GM12878 (cell line): ENCODE measurements at regions not wholly inside any gene's neighbourhood (a gene's known extent, or its start where the extent isn't known, plus 50 kb on each side); places are given as distances from the start of the nearest gene placed in this dataset.

Source experiments
- BHLHE40 ChIP-seq, 2 experiments: fragments of 450-650 bp in 1 of 2; IDR thresholded peaks; 2 replicates each; pipeline ENCODE4 v1.6.1; 2011 to 2017; ENCODE audit warnings: low read depth in 2 of 2, borderline replicate concordance in 1 of 2, improper control_type of control experiment in 1 of 2, low read length in 1 of 2, mild to moderate bottlenecking in 1 of 2
- CEBPB ChIP-seq, 2 experiments: fragments of 150-350 bp in 1 of 2; IDR thresholded peaks; 2 replicates each; pipeline ENCODE4 v1.6.1; 2012 to 2014; ENCODE audit warnings: low read depth in 2 of 2, low read length in 2 of 2, borderline replicate concordance in 1 of 2, inconsistent platforms in 1 of 2
- CHD1 ChIP-seq: IDR thresholded peaks from 2 replicates; pipeline ENCODE4 v1.6.1; 2012; ENCODE audit warnings: low read depth, low read length, improper control_type of control experiment
- ETV6 ChIP-seq, 2 experiments: fragments of 450-650 bp in 1 of 2; IDR thresholded peaks in 1 of 2; conservative IDR thresholded peaks in 1 of 2; 2 replicates each; pipeline ENCODE4 v1.6.1; 2014; ENCODE audit warnings: antibody characterized with exemption in 1 of 2, borderline replicate concordance in 1 of 2, low read depth in 1 of 2, mild to moderate bottlenecking in 1 of 2, moderate library complexity in 1 of 2
- EZH2 ChIP-seq: IDR thresholded peaks from 2 replicates; pipeline ENCODE4 v1.6.1; 2012; ENCODE audit warnings: low read depth, mild to moderate bottlenecking, control low read depth, inconsistent platforms, low read length, borderline replicate concordance; ENCODE audit not compliant: control insufficient read depth
- NFYB ChIP-seq: IDR thresholded peaks from 2 replicates; pipeline ENCODE4 v1.6.1; 2011; ENCODE audit warnings: low read depth, mild to moderate bottlenecking, low read length, improper control_type of control experiment, moderate library complexity; ENCODE audit not compliant: insufficient read depth
- POLR2A ChIP-seq: IDR thresholded peaks from 2 replicates; pipeline ENCODE4 v1.6.1; 2011; ENCODE audit warnings: low read depth, mild to moderate bottlenecking, low read length
- SRF ChIP-seq, 2 experiments: IDR thresholded peaks; 2 replicates each; pipeline ENCODE4 v1.6.1; 2011; ENCODE audit warnings: low read depth in 2 of 2, low read length in 2 of 2, mild to moderate bottlenecking in 1 of 2, moderate library complexity in 1 of 2
- ZNF622 ChIP-seq: fragments of 450-650 bp; IDR thresholded peaks from 2 replicates; pipeline ENCODE4 v1.6.1; 2017; ENCODE audit warnings: mild to moderate bottlenecking, inconsistent platforms
- TF ChIP-seq, protein P1 (sequence below), 3 experiments: IDR thresholded peaks in 2 of 3; conservative IDR thresholded peaks in 1 of 3; 2 replicates each; pipeline ENCODE4 v1.5.1; 2011; ENCODE audit warnings: low read depth in 3 of 3, low read length in 3 of 3, mild to moderate bottlenecking in 3 of 3, control low read depth in 2 of 3, moderate library complexity in 2 of 3, inconsistent platforms in 1 of 3, mixed read lengths in 1 of 3; ENCODE audit not compliant: control insufficient read depth in 2 of 3, insufficient read depth in 1 of 3; ENCODE audit errors: extremely low read depth in 1 of 3
- TF ChIP-seq, protein P2 (sequence below): IDR thresholded peaks from 2 replicates; pipeline ENCODE4 v1.6.1; 2012; ENCODE audit warnings: low read depth, low read length, improper control_type of control experiment
- TF ChIP-seq, protein P3 (sequence below): IDR thresholded peaks from 2 replicates; pipeline ENCODE4 v1.6.1; 2011; ENCODE audit warnings: low read depth, mild to moderate bottlenecking, low read length, moderate library complexity, borderline replicate concordance; ENCODE audit errors: extremely low read depth
- TF ChIP-seq, protein P4 (sequence below): fragments of 450-650 bp; IDR thresholded peaks from 2 replicates; pipeline ENCODE4 v1.6.1; 2017; ENCODE audit warnings: antibody characterized with exemption, mild to moderate bottlenecking, moderate library complexity
- TF ChIP-seq, protein P5 (sequence below): IDR thresholded peaks from 2 replicates; pipeline ENCODE4 v1.6.1; 2012; ENCODE audit warnings: mild to moderate bottlenecking, low read depth, low read length

DNA sequence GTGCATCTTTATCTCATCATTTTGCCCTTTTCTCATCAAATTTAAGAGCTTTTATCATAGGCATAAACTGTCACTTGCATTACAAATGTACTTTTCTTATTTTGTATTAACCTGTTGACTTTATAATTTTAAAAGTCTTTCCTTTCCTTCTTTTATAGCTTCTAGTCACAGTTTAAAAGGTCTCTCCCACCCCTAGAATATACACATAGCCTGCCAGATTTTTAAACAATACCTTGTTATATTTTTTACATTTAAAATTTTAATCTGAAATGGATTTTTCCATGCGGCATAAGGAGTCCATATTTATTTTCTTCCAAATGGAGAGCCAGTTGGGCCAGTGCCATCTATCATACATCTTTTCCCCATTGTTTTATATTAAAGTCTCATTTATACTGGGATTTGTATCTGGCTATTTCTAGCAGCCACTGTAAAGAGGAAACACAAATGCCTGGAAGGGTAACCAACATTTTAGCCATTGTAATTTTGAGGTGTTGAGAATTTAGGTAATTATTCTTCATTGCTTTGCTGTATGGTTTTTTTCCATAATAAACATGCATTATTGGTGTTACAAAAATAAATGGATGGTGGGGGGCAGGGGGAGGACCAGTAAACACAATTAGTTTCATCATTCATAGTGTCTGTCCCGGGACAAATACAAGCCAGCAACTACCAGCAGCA lies 92.8 kb downstream of the CCDC71L start:
- no peak for TF ChIP-seq CEBPB (IDR thresholded peaks at IDR 0.05; ENCODE audit: borderline replicate concordance in 1 of 2, low read depth in 2 of 2, low read length in 2 of 2)
- TF ChIP-seq, protein P1, sequence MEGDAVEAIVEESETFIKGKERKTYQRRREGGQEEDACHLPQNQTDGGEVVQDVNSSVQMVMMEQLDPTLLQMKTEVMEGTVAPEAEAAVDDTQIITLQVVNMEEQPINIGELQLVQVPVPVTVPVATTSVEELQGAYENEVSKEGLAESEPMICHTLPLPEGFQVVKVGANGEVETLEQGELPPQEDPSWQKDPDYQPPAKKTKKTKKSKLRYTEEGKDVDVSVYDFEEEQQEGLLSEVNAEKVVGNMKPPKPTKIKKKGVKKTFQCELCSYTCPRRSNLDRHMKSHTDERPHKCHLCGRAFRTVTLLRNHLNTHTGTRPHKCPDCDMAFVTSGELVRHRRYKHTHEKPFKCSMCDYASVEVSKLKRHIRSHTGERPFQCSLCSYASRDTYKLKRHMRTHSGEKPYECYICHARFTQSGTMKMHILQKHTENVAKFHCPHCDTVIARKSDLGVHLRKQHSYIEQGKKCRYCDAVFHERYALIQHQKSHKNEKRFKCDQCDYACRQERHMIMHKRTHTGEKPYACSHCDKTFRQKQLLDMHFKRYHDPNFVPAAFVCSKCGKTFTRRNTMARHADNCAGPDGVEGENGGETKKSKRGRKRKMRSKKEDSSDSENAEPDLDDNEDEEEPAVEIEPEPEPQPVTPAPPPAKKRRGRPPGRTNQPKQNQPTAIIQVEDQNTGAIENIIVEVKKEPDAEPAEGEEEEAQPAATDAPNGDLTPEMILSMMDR (IDR thresholded peaks at IDR 0.05 in 2 of 3, conservative IDR thresholded peaks at IDR 0.05 in 1 of 3; ENCODE audit: control insufficient read depth in 2 of 3, extremely low read depth in 1 of 3, insufficient read depth in 1 of 3, low read depth in 3 of 3, low read length in 3 of 3), result no peak
- no peak for TF ChIP-seq POLR2A
- no peak for TF ChIP-seq ETV6 (conservative IDR thresholded peaks at IDR 0.05 in 1 of 2, IDR thresholded peaks at IDR 0.05 in 1 of 2; ENCODE audit: borderline replicate concordance in 1 of 2, low read depth in 1 of 2)
- TF ChIP-seq CHD1, result no peak
- TF ChIP-seq, protein P2, sequence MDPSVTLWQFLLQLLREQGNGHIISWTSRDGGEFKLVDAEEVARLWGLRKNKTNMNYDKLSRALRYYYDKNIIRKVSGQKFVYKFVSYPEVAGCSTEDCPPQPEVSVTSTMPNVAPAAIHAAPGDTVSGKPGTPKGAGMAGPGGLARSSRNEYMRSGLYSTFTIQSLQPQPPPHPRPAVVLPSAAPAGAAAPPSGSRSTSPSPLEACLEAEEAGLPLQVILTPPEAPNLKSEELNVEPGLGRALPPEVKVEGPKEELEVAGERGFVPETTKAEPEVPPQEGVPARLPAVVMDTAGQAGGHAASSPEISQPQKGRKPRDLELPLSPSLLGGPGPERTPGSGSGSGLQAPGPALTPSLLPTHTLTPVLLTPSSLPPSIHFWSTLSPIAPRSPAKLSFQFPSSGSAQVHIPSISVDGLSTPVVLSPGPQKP, result no peak
- no peak for TF ChIP-seq ZNF622
- TF ChIP-seq SRF (IDR thresholded peaks at IDR 0.05; ENCODE audit: low read depth in 2 of 2, low read length in 2 of 2), result no peak
- TF ChIP-seq, protein P3, sequence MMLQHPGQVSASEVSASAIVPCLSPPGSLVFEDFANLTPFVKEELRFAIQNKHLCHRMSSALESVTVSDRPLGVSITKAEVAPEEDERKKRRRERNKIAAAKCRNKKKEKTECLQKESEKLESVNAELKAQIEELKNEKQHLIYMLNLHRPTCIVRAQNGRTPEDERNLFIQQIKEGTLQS, result no peak
- TF ChIP-seq NFYB, result no peak
- TF ChIP-seq, protein P4, sequence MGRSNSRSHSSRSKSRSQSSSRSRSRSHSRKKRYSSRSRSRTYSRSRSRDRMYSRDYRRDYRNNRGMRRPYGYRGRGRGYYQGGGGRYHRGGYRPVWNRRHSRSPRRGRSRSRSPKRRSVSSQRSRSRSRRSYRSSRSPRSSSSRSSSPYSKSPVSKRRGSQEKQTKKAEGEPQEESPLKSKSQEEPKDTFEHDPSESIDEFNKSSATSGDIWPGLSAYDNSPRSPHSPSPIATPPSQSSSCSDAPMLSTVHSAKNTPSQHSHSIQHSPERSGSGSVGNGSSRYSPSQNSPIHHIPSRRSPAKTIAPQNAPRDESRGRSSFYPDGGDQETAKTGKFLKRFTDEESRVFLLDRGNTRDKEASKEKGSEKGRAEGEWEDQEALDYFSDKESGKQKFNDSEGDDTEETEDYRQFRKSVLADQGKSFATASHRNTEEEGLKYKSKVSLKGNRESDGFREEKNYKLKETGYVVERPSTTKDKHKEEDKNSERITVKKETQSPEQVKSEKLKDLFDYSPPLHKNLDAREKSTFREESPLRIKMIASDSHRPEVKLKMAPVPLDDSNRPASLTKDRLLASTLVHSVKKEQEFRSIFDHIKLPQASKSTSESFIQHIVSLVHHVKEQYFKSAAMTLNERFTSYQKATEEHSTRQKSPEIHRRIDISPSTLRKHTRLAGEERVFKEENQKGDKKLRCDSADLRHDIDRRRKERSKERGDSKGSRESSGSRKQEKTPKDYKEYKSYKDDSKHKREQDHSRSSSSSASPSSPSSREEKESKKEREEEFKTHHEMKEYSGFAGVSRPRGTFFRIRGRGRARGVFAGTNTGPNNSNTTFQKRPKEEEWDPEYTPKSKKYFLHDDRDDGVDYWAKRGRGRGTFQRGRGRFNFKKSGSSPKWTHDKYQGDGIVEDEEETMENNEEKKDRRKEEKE, result no peak
- no peak for TF ChIP-seq BHLHE40 (IDR thresholded peaks at IDR 0.05; ENCODE audit: borderline replicate concordance in 1 of 2, low read depth in 2 of 2, low read length in 1 of 2)
- TF ChIP-seq, protein P5, sequence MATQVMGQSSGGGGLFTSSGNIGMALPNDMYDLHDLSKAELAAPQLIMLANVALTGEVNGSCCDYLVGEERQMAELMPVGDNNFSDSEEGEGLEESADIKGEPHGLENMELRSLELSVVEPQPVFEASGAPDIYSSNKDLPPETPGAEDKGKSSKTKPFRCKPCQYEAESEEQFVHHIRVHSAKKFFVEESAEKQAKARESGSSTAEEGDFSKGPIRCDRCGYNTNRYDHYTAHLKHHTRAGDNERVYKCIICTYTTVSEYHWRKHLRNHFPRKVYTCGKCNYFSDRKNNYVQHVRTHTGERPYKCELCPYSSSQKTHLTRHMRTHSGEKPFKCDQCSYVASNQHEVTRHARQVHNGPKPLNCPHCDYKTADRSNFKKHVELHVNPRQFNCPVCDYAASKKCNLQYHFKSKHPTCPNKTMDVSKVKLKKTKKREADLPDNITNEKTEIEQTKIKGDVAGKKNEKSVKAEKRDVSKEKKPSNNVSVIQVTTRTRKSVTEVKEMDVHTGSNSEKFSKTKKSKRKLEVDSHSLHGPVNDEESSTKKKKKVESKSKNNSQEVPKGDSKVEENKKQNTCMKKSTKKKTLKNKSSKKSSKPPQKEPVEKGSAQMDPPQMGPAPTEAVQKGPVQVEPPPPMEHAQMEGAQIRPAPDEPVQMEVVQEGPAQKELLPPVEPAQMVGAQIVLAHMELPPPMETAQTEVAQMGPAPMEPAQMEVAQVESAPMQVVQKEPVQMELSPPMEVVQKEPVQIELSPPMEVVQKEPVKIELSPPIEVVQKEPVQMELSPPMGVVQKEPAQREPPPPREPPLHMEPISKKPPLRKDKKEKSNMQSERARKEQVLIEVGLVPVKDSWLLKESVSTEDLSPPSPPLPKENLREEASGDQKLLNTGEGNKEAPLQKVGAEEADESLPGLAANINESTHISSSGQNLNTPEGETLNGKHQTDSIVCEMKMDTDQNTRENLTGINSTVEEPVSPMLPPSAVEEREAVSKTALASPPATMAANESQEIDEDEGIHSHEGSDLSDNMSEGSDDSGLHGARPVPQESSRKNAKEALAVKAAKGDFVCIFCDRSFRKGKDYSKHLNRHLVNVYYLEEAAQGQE, result no peak
- no peak for TF ChIP-seq EZH2
